Skeletal muscle cell (primary cell): ENCODE measurements at regions not wholly inside any gene's neighbourhood (a gene's known extent, or its start where the extent isn't known, plus 50 kb on each side); places are given as distances from the start of the nearest gene placed in this dataset.

Experiments
- DNase-seq: peaks from one replicate; pipeline ENCODE4 v3.0.0-alpha.2; 2010; ENCODE audit warnings: low read depth
- H3K4me3 ChIP-seq: 2 replicates; pipeline ENCODE4 v1.5.1; 2011; ENCODE audit warnings: low read depth, mild to moderate bottlenecking, control low read depth, low read length, moderate library complexity

- DNase-seq = peak; percentile 75
- no peak overlapping the region for H3K4me3 ChIP-seq
These were observed 97.9 kb upstream of the STEAP1B start for GRCh38 chr7:22597844-22598243.

GRCh38 chr7:22596763-22597400 is 96.9 kb upstream of the STEAP1B start:
- no peak for DNase-seq
- H3K4me3 ChIP-seq = no peak overlapping the region

GRCh38 chr7:22594020-22594419 is 94.0 kb upstream of the STEAP1B start:
- no peak overlapping the region for H3K4me3 ChIP-seq
- no peak for DNase-seq

GRCh38 chr7:22591271-22591670 is 91.3 kb upstream of the STEAP1B start:
- DNase-seq = no peak
- no peak overlapping the region for H3K4me3 ChIP-seq

GRCh38 chr7:22589641-22590201 is 89.7 kb upstream of the STEAP1B start:
- DNase-seq = peak; percentile 81
- no peak overlapping the region for H3K4me3 ChIP-seq

GRCh38 chr7:22588351-22588750 is 88.4 kb upstream of the STEAP1B start:
- no peak for DNase-seq
- H3K4me3 ChIP-seq = no peak overlapping the region

GRCh38 chr7:22587322-22587721 is 87.3 kb upstream of the STEAP1B start:
- DNase-seq = no peak
- no peak overlapping the region for H3K4me3 ChIP-seq

- no peak overlapping the region for H3K4me3 ChIP-seq
- no peak for DNase-seq
These were observed 86.8 kb upstream of the STEAP1B start for GRCh38 chr7:22586786-22587140.

- no peak for DNase-seq
- no peak overlapping the region for H3K4me3 ChIP-seq
These were observed 86.3 kb upstream of the STEAP1B start for GRCh38 chr7:22586101-22586785.

GRCh38 chr7:22584179-22584578 is 84.2 kb upstream of the STEAP1B start:
- no peak for DNase-seq
- no peak overlapping the region for H3K4me3 ChIP-seq

- no peak overlapping the region for H3K4me3 ChIP-seq
- DNase-seq = no peak
These were observed 83.1 kb upstream of the STEAP1B start for GRCh38 chr7:22582863-22583622.

GRCh38 chr7:22581099-22581498 is 81.1 kb upstream of the STEAP1B start:
- DNase-seq = no peak

GRCh38 chr7:22579961-22580360 is 80.0 kb upstream of the STEAP1B start:
- no peak for DNase-seq
- H3K4me3 ChIP-seq = no peak overlapping the region

More at GRCh38 chr7:22581099-22581498, 81.1 kb upstream of the STEAP1B start:
- H3K4me3 ChIP-seq = no peak overlapping the region

- no peak overlapping the region for H3K4me3 ChIP-seq
- peak; percentile 79 for DNase-seq
These were observed 78.2 kb upstream of the STEAP1B start for GRCh38 chr7:22578007-22578733.

- DNase-seq = peak; percentile 97
- no peak overlapping the region for H3K4me3 ChIP-seq
These were observed 77.5 kb upstream of the STEAP1B start for GRCh38 chr7:22577470-22578001.

- no peak for DNase-seq
- no peak overlapping the region for H3K4me3 ChIP-seq
These were observed 76.9 kb upstream of the STEAP1B start for GRCh38 chr7:22576612-22577469.

- no peak for DNase-seq
These were observed 74.9 kb upstream of the STEAP1B start for GRCh38 chr7:22574754-22575520.

GRCh38 chr7:22572937-22573336 is 72.9 kb upstream of the STEAP1B start:
- DNase-seq = no peak
- H3K4me3 ChIP-seq = no peak overlapping the region

More at GRCh38 chr7:22574754-22575520, 74.9 kb upstream of the STEAP1B start:
- H3K4me3 ChIP-seq = no peak overlapping the region
